PC-9 (cell line): ENCODE measurements at regions not wholly inside any gene's neighbourhood (a gene's known extent, or its start where the extent isn't known, plus 50 kb on each side); places are given as distances from the start of the nearest gene placed in this dataset.

ENCODE experiments used
- EZH2 ChIP-seq: fragments of 200-600 bp; sonication (generic); IDR thresholded peaks from 2 replicates; pipeline ENCODE4 v1.8.0; 2017; ENCODE audit warnings: antibody characterized with exemption, low read depth
- TF ChIP-seq, protein P1 (sequence below): fragments of 200-600 bp; sonication (generic); conservative IDR thresholded peaks from 2 replicates; pipeline ENCODE4 v1.6.1; 2017; ENCODE audit warnings: mixed run types, antibody characterized with exemption, mild to moderate bottlenecking, moderate library complexity

- TF ChIP-seq, protein P1, sequence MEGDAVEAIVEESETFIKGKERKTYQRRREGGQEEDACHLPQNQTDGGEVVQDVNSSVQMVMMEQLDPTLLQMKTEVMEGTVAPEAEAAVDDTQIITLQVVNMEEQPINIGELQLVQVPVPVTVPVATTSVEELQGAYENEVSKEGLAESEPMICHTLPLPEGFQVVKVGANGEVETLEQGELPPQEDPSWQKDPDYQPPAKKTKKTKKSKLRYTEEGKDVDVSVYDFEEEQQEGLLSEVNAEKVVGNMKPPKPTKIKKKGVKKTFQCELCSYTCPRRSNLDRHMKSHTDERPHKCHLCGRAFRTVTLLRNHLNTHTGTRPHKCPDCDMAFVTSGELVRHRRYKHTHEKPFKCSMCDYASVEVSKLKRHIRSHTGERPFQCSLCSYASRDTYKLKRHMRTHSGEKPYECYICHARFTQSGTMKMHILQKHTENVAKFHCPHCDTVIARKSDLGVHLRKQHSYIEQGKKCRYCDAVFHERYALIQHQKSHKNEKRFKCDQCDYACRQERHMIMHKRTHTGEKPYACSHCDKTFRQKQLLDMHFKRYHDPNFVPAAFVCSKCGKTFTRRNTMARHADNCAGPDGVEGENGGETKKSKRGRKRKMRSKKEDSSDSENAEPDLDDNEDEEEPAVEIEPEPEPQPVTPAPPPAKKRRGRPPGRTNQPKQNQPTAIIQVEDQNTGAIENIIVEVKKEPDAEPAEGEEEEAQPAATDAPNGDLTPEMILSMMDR: no peak
- no peak for TF ChIP-seq EZH2
These were observed 73.8 kb upstream of the CCN6 start for GRCh38 chr6:111980143-111980542.
